Colon (tissue), 2 donors: ENCODE measurements at regions not wholly inside any gene's neighbourhood (a gene's known extent, or its start where the extent isn't known, plus 50 kb on each side); places are given as distances from the start of the nearest gene placed in this dataset.

ENCODE experiments used
- FAIRE-seq: peaks from 2 replicates; lab custom pipeline; 2012; peaks lifted over from hg19 to GRCh38; lab: Jason Lieb, UNC
- donor health status: control.
- donor health status: control.

GRCh38 chr16:64225696-64226095, 896.2 kb downstream of the CDH11 start:
- FAIRE-seq: no peak

- no peak for FAIRE-seq
Measured at GRCh38 chr16:64225036-64225435, 896.8 kb downstream of the CDH11 start.

DNA sequence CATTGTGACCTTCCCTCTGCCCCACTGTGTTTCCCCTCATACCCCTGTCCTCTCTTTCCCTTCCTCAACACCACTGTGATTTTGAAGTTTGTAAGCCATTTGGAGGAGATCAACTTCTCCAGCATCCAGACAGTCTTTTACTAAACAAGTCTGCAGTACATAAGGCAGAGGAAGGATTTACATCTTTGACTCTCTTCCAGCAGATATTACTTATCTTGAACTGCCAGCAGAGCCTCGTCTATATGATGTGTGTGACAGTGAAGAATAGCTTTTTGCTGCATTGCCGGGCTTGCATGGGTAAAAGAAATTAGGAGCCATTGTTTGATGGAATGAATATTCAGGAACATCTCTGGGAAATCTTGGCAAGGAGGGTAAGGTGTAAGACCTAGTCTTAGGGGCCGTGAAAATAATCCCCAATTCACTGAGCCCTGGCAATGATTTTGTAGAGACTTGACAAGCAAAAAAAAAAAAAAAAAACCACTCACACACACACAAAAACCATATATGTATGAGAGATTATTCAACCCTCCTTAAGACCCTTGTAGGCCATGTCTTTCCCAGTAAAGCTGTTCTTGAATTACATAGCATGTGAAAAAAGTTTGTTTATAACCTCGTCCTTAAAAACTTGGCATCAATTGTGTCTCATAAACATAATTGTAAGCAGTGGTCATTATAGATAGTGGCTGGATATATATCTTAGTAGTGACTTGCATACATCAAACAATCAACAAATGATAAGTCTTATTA, 903.9 kb downstream of the CDH11 start:
- FAIRE-seq: no peak

- no peak for FAIRE-seq
Measured at GRCh38 chr16:64215730-64216129, 906.1 kb downstream of the CDH11 start.

- FAIRE-seq: no peak
Measured at GRCh38 chr16:64211331-64211730, 910.5 kb downstream of the CDH11 start.

DNA sequence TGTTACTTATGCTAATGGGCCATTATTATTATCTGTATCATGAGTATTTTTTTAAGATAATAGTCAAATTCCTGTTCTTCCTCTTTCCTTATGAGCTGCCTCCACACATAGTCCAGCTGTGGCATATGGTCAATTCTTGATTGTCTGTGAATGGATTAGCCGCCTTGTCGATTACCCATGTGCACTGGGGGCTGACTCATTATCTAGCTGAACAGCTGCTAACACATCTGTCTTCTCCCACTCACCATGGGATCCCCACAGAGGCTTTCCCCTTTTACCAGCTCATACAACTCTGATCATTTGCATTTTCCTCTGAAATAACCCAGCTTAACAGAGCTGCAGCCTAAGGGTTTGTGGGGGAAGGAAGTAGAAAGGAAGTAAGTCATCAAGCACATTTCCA, 915.0 kb downstream of the CDH11 start:
- no peak for FAIRE-seq

- no peak for FAIRE-seq
Measured at GRCh38 chr16:64203126-64203525, 918.7 kb downstream of the CDH11 start.

DNA sequence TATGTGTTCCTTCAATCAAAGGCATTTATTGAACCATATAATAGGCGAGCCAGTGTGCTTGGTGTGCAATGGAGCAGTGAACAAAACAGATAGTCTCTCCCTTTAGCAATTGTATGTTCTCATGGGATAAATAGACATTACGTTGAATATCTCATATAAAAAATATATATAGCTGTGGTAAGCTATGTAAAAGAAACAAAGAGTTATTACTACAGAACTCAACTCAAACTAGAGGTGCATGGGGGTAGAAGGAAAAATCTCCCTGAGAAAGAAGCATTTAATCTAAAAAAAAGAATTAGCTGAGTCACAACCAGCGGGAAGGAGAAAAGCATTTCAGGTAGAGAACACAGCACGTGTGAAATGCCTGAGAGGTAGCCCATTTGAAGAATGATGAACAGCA, 919.3 kb downstream of the CDH11 start:
- FAIRE-seq: no peak

DNA sequence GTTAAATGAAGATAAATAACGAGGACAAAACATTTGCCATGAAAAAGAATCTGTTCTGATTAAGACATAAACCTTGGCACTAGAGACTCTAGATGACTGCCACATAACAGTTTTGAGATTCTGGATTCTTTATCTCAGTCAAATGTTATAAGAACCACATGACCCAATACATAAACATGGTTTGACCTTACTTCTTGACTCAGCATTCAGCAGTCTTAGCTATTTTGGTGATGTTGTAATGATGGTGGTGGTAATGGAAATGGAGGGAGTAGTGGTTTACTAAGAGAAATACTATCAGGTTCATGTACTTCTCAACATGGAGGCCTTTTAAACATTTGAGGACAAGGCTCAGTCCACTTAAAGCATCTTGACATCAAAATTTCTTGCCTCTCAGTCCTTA, 925.4 kb downstream of the CDH11 start:
- FAIRE-seq: no peak

DNA sequence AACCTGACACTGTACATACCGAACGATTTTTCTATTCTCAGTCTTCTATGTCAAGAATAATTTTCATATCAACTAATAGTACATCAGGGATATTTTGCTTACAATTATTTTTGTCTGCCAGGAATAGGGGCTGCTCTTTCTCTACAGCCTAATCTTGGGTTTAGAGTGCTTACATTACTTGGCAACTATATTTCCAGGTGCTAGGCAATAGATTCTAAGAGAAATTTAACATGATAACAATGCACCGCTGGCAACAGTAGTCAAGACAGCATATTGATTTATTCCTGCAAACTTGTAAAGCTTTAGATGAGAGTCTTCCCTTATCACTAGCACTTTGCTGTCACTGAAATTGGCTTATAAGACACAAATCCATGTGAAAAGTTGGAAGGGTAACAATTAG, 935.9 kb downstream of the CDH11 start:
- FAIRE-seq: no peak

DNA sequence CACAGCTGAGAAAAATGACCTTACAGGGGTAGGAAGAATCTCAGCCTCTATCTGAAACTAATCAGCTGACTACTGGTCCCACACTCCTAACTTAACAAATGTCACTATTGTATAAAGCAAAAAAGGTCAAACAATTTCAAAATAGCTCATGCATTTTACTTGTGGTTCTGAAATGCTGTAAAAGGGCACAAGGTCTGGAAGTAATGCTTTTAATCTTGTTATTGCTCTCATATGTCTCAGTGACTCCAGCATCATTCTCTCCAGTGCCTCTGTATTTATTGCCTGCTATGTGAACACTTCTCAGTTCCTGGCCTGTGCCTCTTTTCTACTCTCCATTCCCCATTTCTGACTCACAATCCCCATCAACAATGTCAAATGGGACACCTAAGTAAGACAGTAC, 937.7 kb downstream of the CDH11 start:
- no peak for FAIRE-seq

DNA sequence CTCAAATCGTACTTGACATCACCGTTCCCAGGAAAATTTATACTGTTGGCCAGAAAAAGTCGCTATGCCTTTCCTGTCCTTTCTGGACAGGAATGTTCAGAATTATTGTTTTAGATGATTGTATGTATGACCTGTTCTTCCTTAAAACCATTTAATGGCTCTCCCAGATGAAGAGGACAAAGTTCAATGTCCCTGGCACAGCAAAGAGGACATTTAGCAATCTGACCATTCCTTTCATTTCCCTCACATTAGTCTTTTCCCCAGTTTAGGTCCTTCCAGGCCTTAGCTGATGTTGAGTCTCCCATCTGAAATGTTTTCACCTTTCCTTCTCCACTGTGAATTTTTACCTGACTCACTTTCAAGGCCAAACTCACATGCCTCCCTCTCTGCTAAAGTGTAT, 938.9 kb downstream of the CDH11 start:
- FAIRE-seq: no peak

DNA sequence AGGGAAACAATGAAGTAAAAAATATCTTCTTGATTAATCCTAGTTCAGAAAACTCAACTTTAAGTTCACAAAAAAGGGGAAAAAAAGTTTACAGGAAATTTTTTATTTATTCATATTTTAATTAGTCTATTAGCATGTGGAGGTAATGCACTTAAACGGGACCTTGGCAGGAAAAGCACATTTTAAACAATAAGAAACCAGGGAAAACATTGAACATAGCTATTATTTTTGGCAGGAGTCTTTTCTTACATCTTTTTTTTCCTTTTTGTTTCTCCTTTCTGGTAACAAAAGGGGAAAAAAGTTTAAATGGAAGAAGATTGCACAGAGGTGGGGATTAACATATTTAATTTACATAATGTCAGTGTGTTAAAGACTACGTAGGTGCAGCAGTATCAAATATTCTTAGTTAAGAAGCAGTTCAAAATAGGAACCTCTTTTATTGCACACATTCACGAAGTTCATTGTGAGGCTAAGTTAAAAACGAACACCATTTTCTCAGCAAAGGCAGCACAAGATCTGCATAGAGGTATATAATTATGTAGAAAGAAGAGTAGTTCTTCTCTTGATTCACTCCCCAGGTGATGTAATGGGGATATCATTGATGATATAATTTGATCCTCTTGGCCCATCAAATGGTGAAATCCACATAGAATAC, 940.5 kb downstream of the CDH11 start:
- no peak for FAIRE-seq

DNA sequence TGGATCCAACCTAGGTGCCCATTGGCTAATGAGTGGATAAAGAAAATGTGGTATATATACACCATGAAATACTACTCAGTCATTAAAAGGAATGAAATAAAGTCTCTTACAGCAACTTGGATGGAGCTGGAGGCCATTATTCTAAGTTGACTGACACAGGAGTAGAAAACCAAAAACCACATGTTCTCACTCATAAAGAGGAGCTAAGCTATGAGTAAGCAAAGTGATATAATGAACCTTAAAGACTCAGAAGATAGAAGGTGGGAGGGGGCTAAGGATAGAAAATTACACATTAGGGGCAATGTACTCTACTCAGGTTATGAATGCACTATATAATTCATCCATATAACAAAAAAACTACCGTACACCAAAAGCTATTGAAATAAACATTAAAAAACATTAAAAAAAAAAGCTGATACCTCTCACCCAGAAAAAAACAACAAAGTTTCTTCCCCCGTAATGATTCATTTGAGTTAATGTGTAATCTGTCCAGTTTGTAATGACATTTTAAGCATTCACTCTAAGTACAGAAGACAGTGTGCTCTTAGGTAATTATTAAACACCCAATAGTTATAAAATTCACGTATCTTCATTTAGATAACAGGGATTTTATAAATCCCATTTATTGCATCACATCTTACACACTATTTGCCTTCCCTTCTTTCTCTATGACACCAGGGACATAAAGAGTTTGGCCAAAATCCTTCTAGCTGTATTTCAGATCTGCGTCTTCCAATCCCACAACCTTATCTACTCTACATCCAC, 941.5 kb downstream of the CDH11 start:
- FAIRE-seq: no peak

- FAIRE-seq: no peak
Measured at GRCh38 chr16:64174327-64174726, 947.5 kb downstream of the CDH11 start.

DNA sequence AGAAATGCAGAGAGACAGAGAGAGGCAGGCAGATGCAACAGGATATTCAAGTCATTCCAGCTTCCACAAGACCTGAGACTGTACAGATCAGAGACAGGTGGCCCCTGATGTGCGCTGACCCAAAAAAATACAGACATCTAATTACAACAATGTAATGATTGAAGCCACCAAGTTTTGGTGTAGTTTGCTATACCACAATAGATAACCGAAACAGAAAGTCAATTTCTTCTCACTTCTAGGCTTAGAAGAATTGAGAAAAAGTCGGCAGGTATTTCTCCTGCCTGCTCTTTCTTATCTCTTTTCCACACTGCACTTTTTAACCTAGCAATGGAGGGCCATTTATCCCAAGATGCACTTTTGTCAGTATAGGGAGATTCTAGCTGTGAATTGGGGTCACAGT, 949.2 kb downstream of the CDH11 start:
- no peak for FAIRE-seq

DNA sequence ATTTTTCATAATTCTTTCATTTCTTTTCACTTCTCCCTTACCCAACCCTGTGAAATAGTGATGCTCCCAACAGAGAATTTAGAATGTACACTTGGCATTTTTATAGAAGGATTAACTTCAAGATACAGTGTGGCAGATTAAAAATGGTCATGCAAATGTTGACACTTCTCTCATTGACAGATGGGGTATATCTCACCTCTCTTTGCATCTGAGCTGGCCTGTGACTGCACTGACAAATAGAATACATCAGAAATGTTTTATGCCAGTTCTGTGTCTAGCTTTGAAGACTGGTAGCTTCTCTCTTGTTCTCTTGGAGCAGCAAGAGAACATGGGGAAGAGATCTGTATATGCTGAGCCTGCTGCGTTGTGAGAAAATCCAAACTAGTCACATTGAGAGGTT, 949.6 kb downstream of the CDH11 start:
- FAIRE-seq: no peak

- no peak for FAIRE-seq
Measured at GRCh38 chr16:64171632-64172031, 950.2 kb downstream of the CDH11 start.

GRCh38 chr16:64168371-64168770, 953.5 kb downstream of the CDH11 start:
- FAIRE-seq: no peak

- FAIRE-seq: no peak
Measured at GRCh38 chr16:64167936-64168335, 953.9 kb downstream of the CDH11 start.

- FAIRE-seq: no peak
Measured at GRCh38 chr16:64165368-64165767, 956.5 kb downstream of the CDH11 start.

- FAIRE-seq: no peak
Measured at GRCh38 chr16:64162613-64163375, 959.1 kb downstream of the CDH11 start.

DNA sequence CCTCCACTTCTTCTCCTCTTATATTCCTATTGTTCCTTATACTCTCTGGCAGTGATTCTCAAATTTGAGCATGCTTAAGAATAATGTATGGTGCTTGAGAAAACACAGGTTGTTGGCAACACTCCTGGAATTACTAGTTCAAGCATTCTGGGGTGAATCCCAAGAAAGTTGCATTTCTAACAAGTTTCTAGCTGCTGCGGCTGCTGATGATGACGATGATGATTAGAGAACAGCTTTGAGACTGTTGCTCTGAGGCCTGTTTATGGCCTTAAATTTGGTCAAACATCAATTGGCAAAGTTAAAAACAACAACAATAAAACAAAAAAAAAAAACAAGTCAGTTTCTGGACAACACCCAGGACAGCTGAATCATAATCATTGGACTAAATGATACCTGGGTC, 961.9 kb downstream of the CDH11 start:
- no peak for FAIRE-seq
